SK-N-SH (cell line): ENCODE measurements at regions not wholly inside any gene's neighbourhood (a gene's known extent, or its start where the extent isn't known, plus 50 kb on each side); places are given as distances from the start of the nearest gene placed in this dataset.

Source experiments
- CTCF ChIA-PET: fragments of 300-600, 350-600 bp; formaldehyde crosslinking; extraction: SDS; loops from one replicate; lab custom pipeline; 2021; lab: Yijun Ruan, JAX
- POLR2A ChIA-PET: fragments of 350-600 bp; sonication (Branson Sonifier 250); formaldehyde crosslinking; extraction: SDS; loops from one replicate; lab custom pipeline; 2020; ENCODE audit warnings: antibody characterized with exemption, inconsistent platforms; lab: Yijun Ruan, JAX
- DNase-seq: peaks from one replicate; pipeline ENCODE4 v3.0.0; 2012
- H2AFZ ChIP-seq: fragments of 200-600 bp; sonication (generic); 2 replicates; pipeline ENCODE4 v1.8.1; 2016; ENCODE audit warnings: antibody characterized with exemption, mild to moderate bottlenecking, low read depth
- H3F3A ChIP-seq: fragments of 200-600 bp; sonication (generic); replicated peaks from 2 replicates; pipeline ENCODE3; 2016; ENCODE audit warnings: antibody characterized with exemption, mild to moderate bottlenecking; ENCODE audit not compliant: insufficient read depth
- H3K27ac ChIP-seq, 2 experiments: fragments of 200-500 bp in 1 of 2; fragments of 200-600 bp in 1 of 2; sonication (Bioruptor generic) in 1 of 2; sonication (generic), shearing (Covaris generic) in 1 of 2; 2 replicates each; pipeline versions ENCODE4 v1.5.1 to v1.6.1; 2014 to 2016; ENCODE audit warnings: low read depth in 2 of 2, inconsistent platforms in 1 of 2, low read length in 1 of 2, mild to moderate bottlenecking in 1 of 2, mixed read lengths in 1 of 2
- H3K27me3 ChIP-seq: fragments of 200-600 bp; sonication (generic), shearing (Covaris generic); 2 replicates; pipeline ENCODE4 v1.6.1; 2016; ENCODE audit warnings: mixed run types; ENCODE audit not compliant: insufficient read depth
- H3K36me3 ChIP-seq, 2 experiments: fragments of 200-500 bp in 1 of 2; fragments of 200-600 bp in 1 of 2; sonication (Bioruptor generic) in 1 of 2; sonication (generic) in 1 of 2; replicated peaks in 1 of 2; 2 replicates each; pipeline versions ENCODE3 to v1.5.1; 2014 to 2016; ENCODE audit warnings: low read length in 1 of 2, mild to moderate bottlenecking in 1 of 2; ENCODE audit not compliant: insufficient read depth in 2 of 2, control insufficient read depth in 1 of 2
- H3K4me1 ChIP-seq, 2 experiments: fragments of 200-500 bp in 1 of 2; fragments of 200-600 bp in 1 of 2; sonication (Bioruptor generic) in 1 of 2; sonication (generic), shearing (Covaris generic) in 1 of 2; 2 replicates each; pipeline versions ENCODE4 v1.5.1 to v1.6.1; 2014 to 2016; ENCODE audit warnings: low read depth in 1 of 2, low read length in 1 of 2, mixed run types in 1 of 2; ENCODE audit not compliant: insufficient read depth in 2 of 2, control insufficient read depth in 1 of 2
- H3K4me2 ChIP-seq: fragments of 200-600 bp; sonication (generic), shearing (Covaris generic); 2 replicates; pipeline ENCODE4 v1.6.1; 2017; ENCODE audit warnings: mixed run types
- H3K4me3 ChIP-seq, 2 experiments: fragments of 200-500 bp in 1 of 2; fragments of 200-600 bp in 1 of 2; sonication (Bioruptor generic) in 1 of 2; sonication (generic), shearing (Covaris generic) in 1 of 2; 2 replicates each; pipeline versions ENCODE4 v1.5.1 to v1.8.1; 2014 to 2016; ENCODE audit warnings: low read depth in 2 of 2, inconsistent platforms in 1 of 2, low read length in 1 of 2, mild to moderate bottlenecking in 1 of 2, mixed read lengths in 1 of 2, moderate library complexity in 1 of 2
- H3K79me2 ChIP-seq: fragments of 200-600 bp; sonication (generic); 2 replicates; pipeline ENCODE4 v1.8.1; 2017; ENCODE audit warnings: mild to moderate bottlenecking; ENCODE audit not compliant: insufficient read depth
- H3K9ac ChIP-seq: fragments of 200-600 bp; sonication (generic); 2 replicates; pipeline ENCODE4 v1.6.1; 2017; ENCODE audit warnings: mixed run types
- H3K9me2 ChIP-seq: fragments of 200-600 bp; sonication (generic); 2 replicates; pipeline ENCODE4 v1.6.1; 2017; ENCODE audit warnings: mixed run types
- H3K9me3 ChIP-seq: fragments of 200-600 bp; sonication (generic); 2 replicates; pipeline ENCODE4 v1.6.1; 2017; ENCODE audit warnings: mixed run types, mild to moderate bottlenecking, moderate library complexity
- H4K20me1 ChIP-seq: fragments of 200-600 bp; sonication (generic); 2 replicates; pipeline ENCODE4 v1.6.1; 2017; ENCODE audit warnings: mild to moderate bottlenecking, mixed run types; ENCODE audit not compliant: insufficient read depth
- FOSL2 ChIP-seq: IDR thresholded peaks from 2 replicates; pipeline ENCODE4 v1.4.0; 2012; ENCODE audit warnings: low read depth, mild to moderate bottlenecking, moderate library complexity, borderline replicate concordance
- GABPA ChIP-seq: IDR thresholded peaks from 2 replicates; pipeline ENCODE4 v1.4.0; 2012; ENCODE audit warnings: low read depth, mild to moderate bottlenecking
- MEF2A ChIP-seq: IDR thresholded peaks from 2 replicates; pipeline ENCODE4 v1.4.0; 2012; ENCODE audit warnings: low read depth, borderline replicate concordance
- MXI1 ChIP-seq: IDR thresholded peaks from 2 replicates; pipeline ENCODE4 v1.6.1; 2012; ENCODE audit warnings: mild to moderate bottlenecking, low read depth, low read length, improper control_type of control experiment
- NFIC ChIP-seq: IDR thresholded peaks from 2 replicates; pipeline ENCODE4 v1.4.0; 2012; ENCODE audit warnings: borderline replicate concordance
- NRF1 ChIP-seq: IDR thresholded peaks from 2 replicates; pipeline ENCODE4 v1.6.1; 2012; ENCODE audit warnings: low read depth, mild to moderate bottlenecking, low read length
- SMC3 ChIP-seq: IDR thresholded peaks from 2 replicates; pipeline ENCODE4 v1.6.1; 2012; ENCODE audit warnings: low read depth, low read length, improper control_type of control experiment
- YY1 ChIP-seq: IDR thresholded peaks from 2 replicates; pipeline ENCODE4 v1.4.0; 2012; ENCODE audit warnings: low read depth, mild to moderate bottlenecking
- WGBS: methylation state at CpG from one replicate; pipeline ENCODE4 v1.1.6; 2017; ENCODE audit warnings: low lambda C conversion rate; 5-methylcytosine and 5-hydroxymethylcytosine counted together
- TF ChIP-seq, protein P1 (sequence below): IDR thresholded peaks from 2 replicates; pipeline ENCODE4; 2012
- TF ChIP-seq, protein P2 (sequence below): fragments of 150-350 bp; IDR thresholded peaks from 2 replicates; pipeline ENCODE4 v1.6.1; 2016; ENCODE audit warnings: mild to moderate bottlenecking, low read depth, low read length
- TF ChIP-seq, protein P3 (sequence below): IDR thresholded peaks from 2 replicates; pipeline ENCODE4 v1.4.0; 2012; ENCODE audit warnings: low read depth, borderline replicate concordance
- TF ChIP-seq, protein P4 (sequence below): IDR thresholded peaks from 2 replicates; pipeline ENCODE4 v1.4.0; 2012; ENCODE audit warnings: low read depth, borderline replicate concordance

DNA sequence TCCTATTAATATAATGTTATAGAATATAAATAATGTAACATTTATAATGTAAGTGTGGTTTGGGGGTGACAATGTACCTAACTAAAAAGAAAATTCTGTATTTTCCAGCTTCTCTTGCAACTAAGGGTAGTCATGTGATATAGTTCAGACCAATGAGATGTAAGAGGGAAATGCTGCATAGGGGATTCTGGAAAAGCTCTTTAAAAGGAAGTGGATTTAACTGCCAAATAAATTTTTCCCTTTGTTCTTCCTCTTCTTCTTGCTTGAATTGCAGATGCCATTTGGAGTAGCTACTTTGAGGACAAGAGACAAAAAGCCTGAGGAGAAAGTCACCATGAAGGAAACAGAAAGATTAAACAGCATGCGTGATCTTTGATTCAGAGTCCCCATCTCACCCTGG is 194.3 kb downstream of the PTEN start (continued):
- TF ChIP-seq, protein P1, sequence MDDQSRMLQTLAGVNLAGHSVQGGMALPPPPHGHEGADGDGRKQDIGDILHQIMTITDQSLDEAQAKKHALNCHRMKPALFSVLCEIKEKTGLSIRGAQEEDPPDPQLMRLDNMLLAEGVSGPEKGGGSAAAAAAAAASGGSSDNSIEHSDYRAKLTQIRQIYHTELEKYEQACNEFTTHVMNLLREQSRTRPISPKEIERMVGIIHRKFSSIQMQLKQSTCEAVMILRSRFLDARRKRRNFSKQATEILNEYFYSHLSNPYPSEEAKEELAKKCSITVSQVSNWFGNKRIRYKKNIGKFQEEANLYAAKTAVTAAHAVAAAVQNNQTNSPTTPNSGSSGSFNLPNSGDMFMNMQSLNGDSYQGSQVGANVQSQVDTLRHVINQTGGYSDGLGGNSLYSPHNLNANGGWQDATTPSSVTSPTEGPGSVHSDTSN, result no peak
- TF ChIP-seq, protein P2, sequence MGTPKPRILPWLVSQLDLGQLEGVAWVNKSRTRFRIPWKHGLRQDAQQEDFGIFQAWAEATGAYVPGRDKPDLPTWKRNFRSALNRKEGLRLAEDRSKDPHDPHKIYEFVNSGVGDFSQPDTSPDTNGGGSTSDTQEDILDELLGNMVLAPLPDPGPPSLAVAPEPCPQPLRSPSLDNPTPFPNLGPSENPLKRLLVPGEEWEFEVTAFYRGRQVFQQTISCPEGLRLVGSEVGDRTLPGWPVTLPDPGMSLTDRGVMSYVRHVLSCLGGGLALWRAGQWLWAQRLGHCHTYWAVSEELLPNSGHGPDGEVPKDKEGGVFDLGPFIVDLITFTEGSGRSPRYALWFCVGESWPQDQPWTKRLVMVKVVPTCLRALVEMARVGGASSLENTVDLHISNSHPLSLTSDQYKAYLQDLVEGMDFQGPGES, result no peak
- TF ChIP-seq FOSL2, result no peak

DNA sequence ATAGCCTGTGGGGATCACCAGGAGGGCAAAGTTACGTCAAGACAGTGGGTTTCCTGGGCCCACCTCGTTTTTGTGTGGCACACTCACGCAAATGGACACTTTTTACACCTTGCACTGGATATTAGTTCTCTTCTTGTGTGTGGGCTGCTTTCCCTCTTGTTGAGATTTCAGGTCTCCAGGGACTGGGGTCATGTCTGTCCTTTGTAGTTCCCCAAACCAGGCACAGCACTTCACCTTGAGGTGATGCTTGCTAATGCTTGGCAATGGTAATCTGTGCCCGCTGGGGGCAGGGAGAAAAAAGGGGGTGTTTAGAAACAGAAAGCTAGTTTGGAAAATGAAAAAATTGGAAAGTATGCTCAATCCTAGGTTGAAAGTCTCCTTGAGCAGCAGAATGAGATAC is 195.3 kb downstream of the PTEN start:
- H4K20me1 ChIP-seq, result no peaks in the 10 kb centered on the region
- 84% methylated on average over 4 of the region's 4 CpGs for whole genome bisulfite sequencing
- TF ChIP-seq GABPA, result no peak
- no peak for TF ChIP-seq MEF2A
- no peak for TF ChIP-seq YY1
- TF ChIP-seq NRF1, result no peak
- TF ChIP-seq NFIC, result no peak
- TF ChIP-seq MXI1, result no peak
- TF ChIP-seq, protein P3, sequence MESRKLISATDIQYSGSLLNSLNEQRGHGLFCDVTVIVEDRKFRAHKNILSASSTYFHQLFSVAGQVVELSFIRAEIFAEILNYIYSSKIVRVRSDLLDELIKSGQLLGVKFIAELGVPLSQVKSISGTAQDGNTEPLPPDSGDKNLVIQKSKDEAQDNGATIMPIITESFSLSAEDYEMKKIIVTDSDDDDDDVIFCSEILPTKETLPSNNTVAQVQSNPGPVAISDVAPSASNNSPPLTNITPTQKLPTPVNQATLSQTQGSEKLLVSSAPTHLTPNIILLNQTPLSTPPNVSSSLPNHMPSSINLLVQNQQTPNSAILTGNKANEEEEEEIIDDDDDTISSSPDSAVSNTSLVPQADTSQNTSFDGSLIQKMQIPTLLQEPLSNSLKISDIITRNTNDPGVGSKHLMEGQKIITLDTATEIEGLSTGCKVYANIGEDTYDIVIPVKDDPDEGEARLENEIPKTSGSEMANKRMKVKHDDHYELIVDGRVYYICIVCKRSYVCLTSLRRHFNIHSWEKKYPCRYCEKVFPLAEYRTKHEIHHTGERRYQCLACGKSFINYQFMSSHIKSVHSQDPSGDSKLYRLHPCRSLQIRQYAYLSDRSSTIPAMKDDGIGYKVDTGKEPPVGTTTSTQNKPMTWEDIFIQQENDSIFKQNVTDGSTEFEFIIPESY, result no peak
- no peak for TF ChIP-seq SMC3
- TF ChIP-seq, all 33 proteins: peak for 0

DNA sequence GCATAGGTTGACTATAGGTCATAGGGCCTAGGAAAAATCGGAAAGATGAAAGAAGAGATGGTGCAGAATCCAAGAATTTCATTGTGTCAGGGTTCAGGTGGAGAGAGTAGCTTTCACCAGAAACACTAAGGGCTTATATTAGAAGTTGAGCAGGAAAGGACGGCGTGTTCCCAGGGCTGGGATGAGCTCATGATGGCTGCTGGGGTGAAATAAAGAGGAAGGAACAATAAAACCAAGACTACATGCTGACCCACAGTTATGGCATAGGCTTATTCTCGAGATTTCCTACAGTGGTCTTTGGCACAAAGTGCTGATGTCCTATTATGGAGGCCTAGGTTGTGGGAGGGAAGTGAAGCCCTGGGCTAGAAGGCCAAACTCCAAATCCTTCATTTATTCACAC is 195.8 kb downstream of the PTEN start:
- Histone ChIP-seq H3K9ac (no peak overlapping the region), H3K27ac (no peak overlapping the region), H4K20me1 (no peaks in the 10 kb centered on the region), H3K4me2 (no peak overlapping the region), H3K9me2 (no peaks in the 10 kb centered on the region), H3K4me1 (peaks cover 6 to 20% of the 10 kb centered on the region in 2 experiments; a peak in 3 of 4 replicates), H3K79me2 (no peaks in the 10 kb centered on the region), H3F3A (no peaks in the 10 kb centered on the region), H2AFZ (no peak overlapping the region), H3K9me3 (no peaks in the 10 kb centered on the region), H3K27me3 (no peaks in the 10 kb centered on the region), H3K36me3 (no peaks in the 10 kb centered on the region), H3K4me3 (no peak overlapping the region)
- no peak for DNase-seq
- TF ChIP-seq, protein P4, sequence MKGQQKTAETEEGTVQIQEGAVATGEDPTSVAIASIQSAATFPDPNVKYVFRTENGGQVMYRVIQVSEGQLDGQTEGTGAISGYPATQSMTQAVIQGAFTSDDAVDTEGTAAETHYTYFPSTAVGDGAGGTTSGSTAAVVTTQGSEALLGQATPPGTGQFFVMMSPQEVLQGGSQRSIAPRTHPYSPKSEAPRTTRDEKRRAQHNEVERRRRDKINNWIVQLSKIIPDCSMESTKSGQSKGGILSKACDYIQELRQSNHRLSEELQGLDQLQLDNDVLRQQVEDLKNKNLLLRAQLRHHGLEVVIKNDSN, result no peak
- TF ChIP-seq MEF2A, result no peak
- CTCF ChIA-PET, result no interaction called here
- POLR2A ChIA-PET, result no interaction called here
- WGBS, result 59% methylated on average over 4 of the region's 4 CpGs

More for the DNA sequence above, 195.3 kb downstream of the PTEN start:
- no peak overlapping the region for H3K27ac ChIP-seq
- no peaks in the 10 kb centered on the region for H3K27me3 ChIP-seq
- no peaks in the 10 kb centered on the region for H3K9me2 ChIP-seq
- CTCF ChIA-PET, result no interaction called here
- H3K9me3 ChIP-seq, result no peaks in the 10 kb centered on the region
- no peak overlapping the region for H3K4me2 ChIP-seq
- no peak overlapping the region for H3K9ac ChIP-seq
- POLR2A ChIA-PET, result no interaction called here
- DNase-seq, result no peak
- no peaks in the 10 kb centered on the region for H3K36me3 ChIP-seq
- H3K4me1 ChIP-seq, result peaks cover 6 to 16% of the 10 kb centered on the region in 2 experiments; a peak in 3 of 4 replicates
- no peaks in the 10 kb centered on the region for H3F3A ChIP-seq
- no peak overlapping the region for H2AFZ ChIP-seq
- no peaks in the 10 kb centered on the region for H3K79me2 ChIP-seq
- no peak overlapping the region for H3K4me3 ChIP-seq
